HG03097 (cell line): ENCODE measurements at regions not wholly inside any gene's neighbourhood (a gene's known extent, or its start where the extent isn't known, plus 50 kb on each side); places are given as distances from the start of the nearest gene placed in this dataset.
"Not testable (repeated sequence)": the region's sequence is repeated elsewhere in the genome, so short reads cannot be mapped to it uniquely, and the experiment has no call there.

ENCODE experiments used
- ATAC-seq: cut with Tn5 transposase; IDR thresholded peaks from one replicate; pipeline ENCODE4 v1.9.1; 2021; ENCODE audit not compliant: unreplicated experiment, low FRiP score

DNA sequence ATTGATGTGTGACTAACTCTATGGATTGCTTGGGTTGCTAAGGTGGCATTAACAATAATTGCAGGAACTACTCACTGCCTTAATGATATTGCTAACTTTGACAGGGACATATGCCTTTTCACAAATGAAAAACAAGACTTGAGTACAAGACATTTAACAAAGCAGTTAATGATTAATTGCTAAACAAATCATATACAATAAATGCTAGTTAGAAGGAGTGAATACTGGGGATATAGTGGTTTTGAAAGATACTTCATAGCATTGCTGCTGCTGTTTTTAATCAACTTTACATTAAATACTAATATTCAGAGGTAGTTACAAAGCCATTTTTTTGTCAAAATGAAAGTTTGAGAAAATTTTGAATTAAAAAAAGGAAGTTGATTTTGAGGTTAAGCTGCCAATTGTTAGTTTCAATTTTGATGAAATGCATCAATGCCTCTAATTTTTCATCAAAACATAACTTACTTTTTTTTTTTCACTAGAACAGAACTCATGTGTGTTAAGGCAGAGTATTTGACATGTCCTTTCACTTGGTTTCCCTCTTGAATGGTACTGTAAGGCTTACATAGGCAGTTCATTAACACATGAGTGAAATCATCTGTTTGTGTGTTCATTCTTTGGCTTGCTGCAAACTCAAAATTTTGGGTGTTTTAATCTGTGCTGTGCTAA lies 106.2 kb upstream of the SEMA3D start:
- ATAC-seq, result peak; percentile 73

DNA sequence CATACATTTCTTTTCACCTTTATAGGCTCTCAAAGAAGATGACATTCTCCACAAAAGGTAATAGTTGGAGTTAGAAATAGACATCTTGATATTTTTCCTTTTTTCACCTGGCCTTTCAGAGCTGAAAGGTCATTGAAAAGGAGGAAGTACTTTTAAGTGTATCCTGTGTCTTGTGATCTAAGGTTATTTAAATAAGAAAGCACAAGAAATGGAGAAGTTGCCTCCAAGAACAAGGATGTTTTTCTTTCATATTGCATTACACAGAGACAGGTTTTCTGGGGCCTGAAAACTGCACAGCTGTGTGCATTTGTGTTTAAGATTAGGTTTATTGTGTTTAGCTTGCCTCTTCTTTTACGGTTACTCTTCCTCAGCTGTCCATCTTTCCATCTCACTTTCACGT lies 103.4 kb upstream of the SEMA3D start:
- no peak for ATAC-seq

DNA sequence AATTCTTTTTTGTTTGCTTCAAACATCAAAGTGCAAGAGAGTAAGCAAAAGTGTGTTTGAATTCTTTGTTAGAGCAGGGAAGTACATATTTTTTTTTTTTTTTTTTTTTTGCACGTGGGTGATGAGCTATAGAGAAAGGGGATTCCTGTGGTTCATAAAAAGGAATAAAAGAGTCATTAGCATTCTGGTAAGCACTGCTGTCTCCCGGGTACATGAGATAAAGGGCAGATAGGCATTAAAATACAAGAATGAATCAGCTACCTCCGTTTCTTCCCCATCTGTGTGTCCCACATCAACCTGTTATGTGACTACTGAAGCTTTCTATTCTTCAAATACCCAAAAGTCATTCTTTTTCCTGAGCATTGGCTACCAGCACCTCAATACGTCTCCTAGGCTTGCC lies 102.4 kb upstream of the SEMA3D start:
- no peak for ATAC-seq

DNA sequence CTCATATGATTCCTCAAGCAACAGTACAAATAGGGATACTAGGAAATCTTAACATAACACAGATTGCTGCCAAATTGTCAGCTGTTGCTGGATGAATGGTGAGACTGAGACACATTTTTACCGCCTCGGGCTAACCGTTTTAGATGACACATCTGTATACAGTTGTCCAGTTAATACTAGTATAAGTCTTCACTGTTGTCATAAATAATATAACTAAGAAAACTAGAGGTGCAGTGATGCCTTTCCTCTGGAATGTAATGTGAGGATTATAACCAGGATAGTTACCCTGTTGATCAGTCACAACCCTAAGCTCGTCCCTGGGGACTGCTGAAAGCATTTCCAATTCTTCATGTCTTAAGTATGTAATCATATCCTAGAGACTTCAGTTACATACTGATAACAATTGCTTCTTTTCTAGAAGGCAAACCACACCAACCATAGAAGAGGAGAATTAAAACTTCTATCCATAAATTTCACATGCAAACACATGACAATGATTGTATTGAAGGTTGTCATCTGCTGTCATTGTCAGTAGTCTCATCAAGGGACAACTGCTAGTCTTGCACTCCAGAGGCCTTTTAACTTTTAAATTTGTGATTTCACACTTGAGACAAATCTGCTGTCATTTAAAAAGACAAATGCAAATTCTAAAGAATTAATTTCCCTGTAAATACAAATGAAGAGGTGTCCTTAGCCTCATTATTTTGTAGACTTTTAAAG lies 100.4 kb upstream of the SEMA3D start:
- ATAC-seq, result no peak

DNA sequence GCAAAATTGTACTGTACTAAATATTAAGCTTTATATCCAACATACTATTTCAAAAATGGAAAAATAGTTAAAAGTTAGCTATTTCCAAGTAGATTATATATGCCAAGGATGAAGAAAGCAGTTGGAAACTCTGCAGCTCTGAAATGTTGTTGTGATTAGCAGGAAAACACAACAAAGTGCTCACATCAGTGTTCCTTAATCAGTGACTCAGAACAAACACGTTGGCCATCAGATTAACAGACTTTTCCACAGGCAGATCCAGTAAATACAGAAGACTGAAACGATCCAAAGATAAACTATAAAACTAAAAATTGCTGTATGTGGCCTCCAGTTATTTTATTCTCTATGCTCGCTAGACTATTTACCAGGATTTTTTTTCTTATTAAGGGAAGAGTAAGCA lies 99.6 kb upstream of the SEMA3D start:
- ATAC-seq, result no peak

DNA sequence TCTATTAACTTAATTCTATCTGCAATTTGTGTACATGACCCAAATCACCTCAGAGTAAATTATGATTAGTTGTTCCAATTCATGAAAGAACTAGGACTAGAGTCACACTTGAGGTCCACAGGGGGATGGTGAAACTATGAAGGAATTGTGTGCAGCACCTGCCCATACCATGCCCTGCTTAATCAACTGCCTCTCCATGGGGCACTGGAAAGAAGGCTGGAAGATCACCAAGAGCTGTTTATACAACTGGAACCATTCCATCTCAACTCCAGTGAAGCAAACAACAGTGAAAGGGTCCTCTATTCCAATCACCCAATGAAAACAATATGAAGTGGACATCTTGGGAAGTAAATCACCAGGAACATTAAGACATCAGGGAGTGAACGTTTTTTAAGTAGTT lies 98.7 kb upstream of the SEMA3D start:
- ATAC-seq, result no peak

DNA sequence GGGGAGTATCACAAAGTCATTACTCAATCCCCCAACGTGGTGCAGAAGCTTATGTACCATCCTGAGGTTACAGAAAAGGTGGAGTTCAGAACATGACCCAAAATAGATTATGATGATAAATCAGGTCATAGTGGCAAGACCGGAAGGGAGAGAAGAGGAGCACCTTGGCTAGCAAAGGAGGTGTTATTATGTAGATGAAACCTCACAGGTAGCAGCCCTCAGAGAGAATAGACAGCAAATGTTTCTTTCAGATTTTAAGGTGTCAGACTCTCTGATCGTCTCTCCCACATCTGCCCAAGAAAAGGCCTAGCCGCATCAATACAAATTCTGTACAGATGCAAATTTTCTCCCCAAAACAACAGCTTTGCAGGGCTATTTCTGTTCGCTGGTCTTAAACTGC lies 88.3 kb upstream of the SEMA3D start:
- no peak for ATAC-seq

DNA sequence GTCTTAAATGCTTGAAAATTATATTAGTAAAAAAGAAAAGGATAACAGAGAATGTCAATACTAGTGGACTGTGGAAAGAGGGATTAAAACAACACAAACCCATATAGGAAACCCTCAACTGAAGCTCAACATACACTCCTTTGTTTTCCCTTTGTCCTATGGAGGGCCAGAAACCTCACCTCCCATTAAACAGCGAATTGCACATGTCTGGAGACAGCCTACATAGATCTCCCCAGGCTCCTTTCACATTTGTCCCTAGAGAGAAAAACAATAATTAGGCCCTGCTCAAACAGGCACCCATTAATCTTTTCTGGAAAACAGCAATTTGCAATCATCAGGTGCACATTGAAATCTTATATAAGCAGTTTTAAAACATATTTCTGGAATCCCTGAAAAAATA lies 87.6 kb upstream of the SEMA3D start:
- ATAC-seq, result no peak

DNA sequence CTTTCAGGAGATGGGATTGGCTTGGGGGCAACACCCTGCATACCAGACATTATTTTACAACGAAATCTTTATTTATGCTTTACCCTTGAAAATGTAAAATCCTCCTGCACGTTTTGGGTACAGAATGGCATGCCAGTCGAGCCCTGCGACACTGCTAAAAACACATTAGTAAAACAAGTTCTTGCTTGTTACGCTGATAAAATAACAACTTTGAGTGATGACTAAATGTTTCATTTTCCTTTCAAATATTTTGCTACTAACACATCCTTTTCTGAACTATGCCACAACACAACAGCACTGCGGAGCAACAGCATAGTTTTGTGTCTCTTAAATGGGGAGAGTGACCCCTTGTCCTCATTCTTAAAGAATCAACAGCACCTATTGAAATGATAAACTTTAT lies 76.0 kb upstream of the SEMA3D start:
- ATAC-seq, result no peak

DNA sequence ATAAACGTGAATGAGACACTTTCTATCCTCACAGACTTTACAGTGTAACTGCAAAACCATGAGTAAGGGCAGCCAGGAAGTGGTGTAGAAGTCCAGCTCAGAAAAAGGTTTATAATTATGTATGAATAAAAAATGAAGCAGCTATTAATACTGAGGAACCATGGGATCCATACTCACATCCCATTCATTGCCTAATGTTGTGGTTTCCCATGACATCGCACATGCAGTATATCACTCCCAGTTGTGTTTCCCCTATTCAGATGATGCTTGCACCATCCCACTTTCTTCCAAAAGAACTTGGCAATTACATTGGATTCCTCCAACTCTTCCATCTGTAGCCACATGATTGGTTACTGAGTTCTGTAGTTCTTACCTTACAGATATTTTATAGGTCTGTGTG lies 74.5 kb upstream of the SEMA3D start:
- no peak for ATAC-seq

DNA sequence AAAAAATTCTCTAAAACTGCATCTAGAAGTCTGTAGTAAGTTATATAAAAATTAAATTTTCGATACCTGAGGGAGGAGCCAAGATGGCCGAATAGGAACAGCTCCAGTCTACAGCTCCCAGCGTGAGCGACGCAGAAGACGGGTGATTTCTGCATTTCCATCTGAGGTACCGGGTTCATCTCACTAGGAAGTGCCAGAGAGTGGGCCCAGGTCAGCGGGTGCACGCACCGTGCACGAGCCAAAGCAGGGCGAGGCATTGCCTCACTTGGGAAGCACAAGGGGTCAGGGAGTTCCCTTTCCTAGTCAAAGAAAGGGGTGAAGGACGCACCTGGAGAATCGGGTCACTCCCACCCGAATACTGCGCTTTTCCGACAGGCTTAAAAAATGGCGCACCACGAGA lies 62.9 kb upstream of the SEMA3D start:
- not testable (repeated sequence) for ATAC-seq

DNA sequence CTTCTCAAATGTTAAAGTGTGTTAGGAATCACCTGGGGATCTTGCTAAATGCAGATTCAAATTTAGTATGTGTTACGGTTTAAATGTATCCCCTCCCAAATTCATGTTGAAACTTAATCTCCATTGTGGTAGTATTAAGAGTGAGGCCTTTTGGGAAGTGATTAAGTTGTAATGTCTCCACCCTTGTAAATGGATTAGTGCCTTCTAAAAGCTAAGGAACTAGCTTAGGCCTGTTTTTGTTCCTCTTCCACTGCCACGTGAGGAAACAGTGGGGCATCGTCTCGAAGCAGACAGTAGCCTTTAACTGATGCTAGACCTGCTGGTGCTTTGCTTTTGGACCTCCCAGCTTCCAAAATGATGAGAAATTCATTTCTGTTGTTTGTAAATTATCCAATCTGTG lies 52.3 kb upstream of the SEMA3D start:
- ATAC-seq, result no peak

DNA sequence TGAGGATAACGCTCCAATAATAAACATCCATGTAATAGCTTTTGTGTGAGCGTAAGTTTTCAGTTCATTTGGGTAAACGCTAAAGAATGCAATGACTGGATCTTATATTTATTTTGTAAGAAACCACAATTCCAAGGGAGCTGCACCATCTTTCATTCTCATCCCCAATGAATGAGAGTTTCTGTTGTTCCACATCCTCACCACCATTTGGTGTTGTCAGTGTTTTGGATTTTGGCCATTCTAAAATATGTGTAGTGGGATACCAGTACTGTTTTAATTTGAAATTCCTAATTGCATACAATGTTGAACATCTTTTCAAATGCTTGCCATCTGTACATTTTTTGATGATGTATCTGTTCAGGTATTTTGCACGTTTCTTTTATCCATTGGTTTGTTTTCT lies 50.9 kb upstream of the SEMA3D start:
- no peak for ATAC-seq
